ENCODE measurements at regions not wholly inside any gene's neighbourhood (a gene's known extent, or its start where the extent isn't known, plus 50 kb on each side); places are given as distances from the start of the nearest gene placed in this dataset.

DNA sequence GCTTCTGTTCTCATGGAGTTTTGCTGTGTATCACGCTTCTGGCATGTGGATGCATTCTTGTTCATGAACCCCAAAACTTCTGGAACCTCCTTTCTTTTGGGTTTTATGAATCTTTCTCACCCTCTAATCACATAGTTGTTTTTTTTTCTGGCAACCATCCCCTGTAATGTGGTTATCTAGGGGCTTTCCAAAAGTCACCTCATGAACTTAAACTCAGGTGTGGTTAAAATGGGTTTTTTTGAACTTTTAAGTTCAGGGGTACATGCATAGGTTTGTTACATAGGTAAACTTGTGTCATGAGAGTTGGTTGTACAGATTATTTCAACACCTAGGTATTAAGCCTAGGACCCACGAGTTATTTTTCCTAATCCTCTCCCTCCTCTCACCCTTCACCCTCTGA is 1099.4 kb upstream of the SLIT2 start:
- DNase-seq (ENCODE audit: low spot score): no peak
- TF ChIP-seq, protein P1, sequence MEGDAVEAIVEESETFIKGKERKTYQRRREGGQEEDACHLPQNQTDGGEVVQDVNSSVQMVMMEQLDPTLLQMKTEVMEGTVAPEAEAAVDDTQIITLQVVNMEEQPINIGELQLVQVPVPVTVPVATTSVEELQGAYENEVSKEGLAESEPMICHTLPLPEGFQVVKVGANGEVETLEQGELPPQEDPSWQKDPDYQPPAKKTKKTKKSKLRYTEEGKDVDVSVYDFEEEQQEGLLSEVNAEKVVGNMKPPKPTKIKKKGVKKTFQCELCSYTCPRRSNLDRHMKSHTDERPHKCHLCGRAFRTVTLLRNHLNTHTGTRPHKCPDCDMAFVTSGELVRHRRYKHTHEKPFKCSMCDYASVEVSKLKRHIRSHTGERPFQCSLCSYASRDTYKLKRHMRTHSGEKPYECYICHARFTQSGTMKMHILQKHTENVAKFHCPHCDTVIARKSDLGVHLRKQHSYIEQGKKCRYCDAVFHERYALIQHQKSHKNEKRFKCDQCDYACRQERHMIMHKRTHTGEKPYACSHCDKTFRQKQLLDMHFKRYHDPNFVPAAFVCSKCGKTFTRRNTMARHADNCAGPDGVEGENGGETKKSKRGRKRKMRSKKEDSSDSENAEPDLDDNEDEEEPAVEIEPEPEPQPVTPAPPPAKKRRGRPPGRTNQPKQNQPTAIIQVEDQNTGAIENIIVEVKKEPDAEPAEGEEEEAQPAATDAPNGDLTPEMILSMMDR (IDR thresholded peaks at IDR 0.05; ENCODE audit: extremely low read depth, missing control alignments): no peak

DNA sequence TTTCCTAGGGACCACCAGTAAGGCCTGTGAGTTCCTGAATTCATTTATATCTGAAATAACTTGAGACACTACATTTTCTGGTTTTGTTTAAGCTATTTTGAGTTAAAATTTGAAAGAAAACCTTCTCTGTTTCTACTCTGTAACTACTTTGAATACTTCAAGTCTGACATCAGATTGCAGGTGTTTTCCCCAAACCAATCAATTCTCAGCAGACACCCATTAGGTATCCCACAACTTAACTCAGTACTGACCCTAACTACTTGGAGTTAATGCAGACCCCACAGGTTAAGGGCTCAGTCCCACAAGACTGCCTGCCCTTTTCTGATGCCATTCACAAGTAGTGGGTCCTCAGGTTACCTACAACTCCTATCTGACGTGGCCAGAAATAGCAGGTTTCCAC is 1100.0 kb upstream of the SLIT2 start:
- TF ChIP-seq, protein P1 (IDR thresholded peaks at IDR 0.05; ENCODE audit: extremely low read depth, missing control alignments): no peak
- DNase-seq (ENCODE audit: low spot score): no peak

DNA sequence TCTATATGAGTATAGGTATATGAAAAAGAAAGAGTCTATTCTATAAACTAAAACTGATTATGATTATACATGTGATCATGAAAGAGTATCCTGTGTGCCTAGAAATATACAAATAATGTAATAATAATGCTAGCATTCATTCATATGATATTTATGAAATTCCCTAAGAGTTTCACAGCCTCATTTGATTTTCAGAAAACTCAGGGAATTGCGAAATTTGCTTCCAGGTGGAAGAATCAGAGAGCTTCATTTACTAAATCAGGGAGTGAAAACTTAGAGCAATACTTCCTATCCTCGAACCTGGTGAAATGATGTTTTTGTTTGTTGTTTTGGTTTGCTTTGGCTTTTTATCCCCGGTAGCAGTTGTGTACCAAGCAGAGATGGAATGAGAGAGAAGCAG is 1105.7 kb upstream of the SLIT2 start:
- no peak for DNase-seq (ENCODE audit: low spot score)
- TF ChIP-seq, protein P1 (IDR thresholded peaks at IDR 0.05; ENCODE audit: extremely low read depth, missing control alignments): no peak

GRCh38 chr4:19135895-19136633 is 1114.5 kb upstream of the LCORL start:
- TF ChIP-seq, protein P1 (IDR thresholded peaks at IDR 0.05; ENCODE audit: extremely low read depth, missing control alignments): no peak
- DNase-seq (ENCODE audit: low spot score): no peak

GRCh38 chr4:19134685-19135084 is 1113.1 kb upstream of the LCORL start:
- no peak for DNase-seq (ENCODE audit: low spot score)
- TF ChIP-seq, protein P1 (IDR thresholded peaks at IDR 0.05; ENCODE audit: extremely low read depth, missing control alignments): no peak

DNA sequence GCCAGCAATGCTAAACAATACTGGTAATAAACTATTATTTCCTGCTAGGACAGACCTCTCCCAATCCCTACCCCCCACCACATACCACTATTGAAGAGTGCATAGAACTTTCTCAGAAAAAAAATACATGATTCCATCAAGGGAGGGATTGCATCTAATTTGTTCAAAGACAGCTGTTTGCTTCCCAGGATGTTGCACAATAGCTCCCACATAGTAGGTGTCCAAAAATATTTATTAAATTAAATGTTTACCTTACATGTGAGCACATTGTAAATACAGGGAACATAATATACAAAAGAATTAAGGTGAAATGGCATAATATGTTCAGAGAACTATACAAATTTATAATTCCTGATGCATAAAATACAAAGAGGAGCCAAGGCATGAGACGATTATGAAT is 1111.8 kb upstream of the LCORL start:
- TF ChIP-seq, protein P1 (IDR thresholded peaks at IDR 0.05; ENCODE audit: extremely low read depth, missing control alignments): no peak
- no peak for DNase-seq (ENCODE audit: low spot score)

DNA sequence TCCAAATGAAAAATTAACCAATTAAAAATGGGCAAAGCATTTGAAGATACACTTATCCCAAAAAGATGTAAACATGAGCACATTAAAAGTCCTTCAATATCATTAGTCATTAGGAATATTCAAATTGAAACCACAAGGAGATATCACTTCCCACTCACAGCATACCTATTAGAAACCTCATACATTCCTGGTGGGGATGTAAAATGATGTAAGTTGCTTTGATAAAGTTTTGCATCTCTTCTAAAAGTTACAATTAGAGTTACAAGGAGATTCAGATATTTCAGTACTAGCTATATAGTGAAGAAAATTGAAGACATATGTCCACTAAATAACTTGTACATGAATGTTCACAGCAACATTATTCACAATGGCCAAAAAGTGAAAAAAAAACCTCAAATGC is 1109.3 kb upstream of the LCORL start:
- no peak for DNase-seq (ENCODE audit: low spot score)
- TF ChIP-seq, protein P1 (IDR thresholded peaks at IDR 0.05; ENCODE audit: extremely low read depth, missing control alignments): no peak
